ENCODE measurements at regions not wholly inside any gene's neighbourhood (a gene's known extent, or its start where the extent isn't known, plus 50 kb on each side); places are given as distances from the start of the nearest gene placed in this dataset.

DNA sequence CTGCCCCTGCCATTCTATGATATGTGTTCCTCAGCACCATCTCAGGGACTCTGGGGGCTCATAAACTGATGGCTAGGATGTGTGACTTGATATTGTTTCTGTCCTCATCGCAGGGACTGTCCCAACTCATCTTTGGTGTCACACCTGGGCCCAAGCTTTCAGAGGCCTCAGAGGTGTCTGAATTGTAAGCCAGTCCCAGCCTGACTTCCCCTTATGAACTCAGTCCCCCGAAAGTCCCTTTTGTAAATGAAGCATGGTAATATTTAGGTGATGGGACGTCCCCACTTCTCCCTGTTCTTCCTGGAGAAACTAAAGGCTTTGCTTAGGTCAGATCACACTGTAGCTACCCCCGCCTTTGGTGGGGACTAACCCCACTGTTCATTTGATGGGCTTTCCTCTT lies 142.4 kb upstream of the TLE3 start:
- Histone ChIP-seq H3K4me1 (no peaks in the 10 kb centered on the region), H3K9me3 (replicated peaks) (no peaks in the 10 kb centered on the region), H3K27me3 (ENCODE audit: low read depth) (peaks cover 17% of the 10 kb centered on the region), H3K4me3 (no peak overlapping the region), H3K27ac (replicated peaks) (no peak overlapping the region), H3K36me3 (no peaks in the 10 kb centered on the region)
- TF ChIP-seq, protein P1, sequence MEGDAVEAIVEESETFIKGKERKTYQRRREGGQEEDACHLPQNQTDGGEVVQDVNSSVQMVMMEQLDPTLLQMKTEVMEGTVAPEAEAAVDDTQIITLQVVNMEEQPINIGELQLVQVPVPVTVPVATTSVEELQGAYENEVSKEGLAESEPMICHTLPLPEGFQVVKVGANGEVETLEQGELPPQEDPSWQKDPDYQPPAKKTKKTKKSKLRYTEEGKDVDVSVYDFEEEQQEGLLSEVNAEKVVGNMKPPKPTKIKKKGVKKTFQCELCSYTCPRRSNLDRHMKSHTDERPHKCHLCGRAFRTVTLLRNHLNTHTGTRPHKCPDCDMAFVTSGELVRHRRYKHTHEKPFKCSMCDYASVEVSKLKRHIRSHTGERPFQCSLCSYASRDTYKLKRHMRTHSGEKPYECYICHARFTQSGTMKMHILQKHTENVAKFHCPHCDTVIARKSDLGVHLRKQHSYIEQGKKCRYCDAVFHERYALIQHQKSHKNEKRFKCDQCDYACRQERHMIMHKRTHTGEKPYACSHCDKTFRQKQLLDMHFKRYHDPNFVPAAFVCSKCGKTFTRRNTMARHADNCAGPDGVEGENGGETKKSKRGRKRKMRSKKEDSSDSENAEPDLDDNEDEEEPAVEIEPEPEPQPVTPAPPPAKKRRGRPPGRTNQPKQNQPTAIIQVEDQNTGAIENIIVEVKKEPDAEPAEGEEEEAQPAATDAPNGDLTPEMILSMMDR (IDR thresholded peaks at IDR 0.05; ENCODE audit: borderline replicate concordance), result no peak
- DNase-seq, result no peak
- intact Hi-C loops (cut with micrococcal nuclease), result no loop called here

DNA sequence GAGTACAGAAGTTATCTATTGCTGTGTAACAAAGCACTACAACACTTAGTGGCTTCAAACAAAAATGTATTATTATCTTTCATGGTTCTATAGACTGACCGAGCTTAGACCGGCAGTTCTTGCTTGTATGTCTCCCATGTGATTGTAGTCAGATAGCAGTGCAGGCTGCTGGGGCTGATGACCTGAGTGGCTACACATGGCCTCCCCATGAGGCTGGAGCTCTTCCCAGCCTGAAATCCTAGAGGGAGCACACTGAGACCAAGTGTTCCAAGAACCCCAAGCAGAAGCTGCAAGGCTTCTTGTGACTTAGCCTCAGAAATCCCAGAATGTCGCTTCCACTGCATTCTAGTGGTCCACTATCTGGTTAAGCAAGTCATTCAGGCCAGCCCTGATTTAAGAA lies 141.2 kb upstream of the TLE3 start:
- no peaks in the 10 kb centered on the region for H3K36me3 ChIP-seq
- no peak overlapping the region for H3K27ac ChIP-seq (replicated peaks)
- H3K27me3 ChIP-seq (ENCODE audit: low read depth), result peaks cover 17% of the 10 kb centered on the region
- TF ChIP-seq, protein P1 (IDR thresholded peaks at IDR 0.05; ENCODE audit: borderline replicate concordance), result no peak
- H3K9me3 ChIP-seq (replicated peaks), result no peaks in the 10 kb centered on the region
- intact Hi-C loops (cut with micrococcal nuclease), result no loop called here
- H3K4me1 ChIP-seq, result no peaks in the 10 kb centered on the region
- no peak for DNase-seq
- H3K4me3 ChIP-seq, result no peak overlapping the region

DNA sequence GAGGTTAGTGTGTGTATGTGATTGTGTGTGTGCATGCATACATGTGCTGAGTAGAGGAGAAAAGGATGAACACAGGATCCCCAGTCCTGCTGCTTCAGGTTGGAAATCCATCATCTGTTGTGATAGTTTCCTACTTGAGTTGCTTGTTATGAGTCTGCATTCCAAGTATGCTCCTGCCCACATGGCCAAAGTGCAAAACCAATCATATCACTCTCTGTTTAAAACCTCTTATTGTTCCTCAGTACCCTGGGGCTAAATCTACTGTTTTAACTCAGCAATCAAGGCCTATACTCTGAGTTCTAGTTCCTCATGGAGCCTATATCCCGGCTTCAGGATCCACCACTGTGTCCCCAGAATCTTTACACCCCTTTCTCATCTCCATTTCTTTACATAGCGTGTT lies 139.9 kb upstream of the TLE3 start:
- intact Hi-C loops (cut with micrococcal nuclease), result no loop called here
- H3K36me3 ChIP-seq, result no peaks in the 10 kb centered on the region

DNA sequence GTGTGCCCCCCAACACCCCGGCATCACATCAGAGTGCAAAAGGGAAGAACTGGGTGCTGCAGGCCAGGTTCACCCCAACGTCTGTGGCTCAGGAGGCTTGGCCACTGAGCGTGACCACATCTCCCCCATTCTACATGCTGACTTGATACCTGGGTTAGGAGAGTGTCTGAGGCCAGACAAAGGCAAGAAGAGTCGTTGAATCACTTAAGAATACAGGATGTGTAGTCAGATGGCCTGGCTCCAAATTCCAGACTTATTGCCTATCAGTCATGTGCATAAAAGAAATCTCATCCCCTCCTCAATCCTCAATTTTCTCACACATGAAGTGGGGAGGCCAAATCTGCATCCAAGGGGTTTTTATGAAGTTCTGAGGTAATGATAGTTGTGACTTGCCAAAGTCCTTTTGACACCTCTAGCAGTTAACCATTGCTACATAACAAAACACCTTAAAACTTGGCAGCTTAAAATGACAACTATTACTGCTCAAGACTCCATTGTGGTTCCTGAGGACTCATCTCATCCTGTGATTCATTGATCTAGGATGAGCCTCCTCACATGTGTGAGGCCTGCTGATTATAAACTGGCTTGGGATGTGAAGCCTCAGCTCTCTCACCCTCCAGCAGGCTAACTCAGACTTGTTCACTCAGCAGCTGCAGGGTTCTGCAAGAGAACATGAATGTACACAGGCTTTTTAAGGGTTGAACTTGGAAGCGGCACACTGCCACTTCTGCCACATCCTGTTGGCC lies 138.8 kb upstream of the TLE3 start:
- Histone ChIP-seq H3K4me1 (no peaks in the 10 kb centered on the region), H3K27ac (replicated peaks) (no peak overlapping the region), H3K27me3 (ENCODE audit: low read depth) (peaks cover 10% of the 10 kb centered on the region), H3K36me3 (peaks cover 7% of the 10 kb centered on the region), H3K4me3 (no peak overlapping the region), H3K9me3 (replicated peaks) (peaks cover 18% of the 10 kb centered on the region)
- TF ChIP-seq, protein P1 (IDR thresholded peaks at IDR 0.05; ENCODE audit: borderline replicate concordance), result no peak
- no peak for DNase-seq
- intact Hi-C loops (cut with micrococcal nuclease), result no loop called here

More for the DNA sequence above, 139.9 kb upstream of the TLE3 start:
- TF ChIP-seq, protein P1 (IDR thresholded peaks at IDR 0.05; ENCODE audit: borderline replicate concordance), result no peak
- H3K4me3 ChIP-seq, result no peak overlapping the region
- peaks cover 7% of the 10 kb centered on the region for H3K9me3 ChIP-seq (replicated peaks)
- no peak for DNase-seq
- H3K27ac ChIP-seq (replicated peaks), result no peak overlapping the region
- peaks cover 17% of the 10 kb centered on the region for H3K27me3 ChIP-seq (ENCODE audit: low read depth)
- no peaks in the 10 kb centered on the region for H3K4me1 ChIP-seq

DNA sequence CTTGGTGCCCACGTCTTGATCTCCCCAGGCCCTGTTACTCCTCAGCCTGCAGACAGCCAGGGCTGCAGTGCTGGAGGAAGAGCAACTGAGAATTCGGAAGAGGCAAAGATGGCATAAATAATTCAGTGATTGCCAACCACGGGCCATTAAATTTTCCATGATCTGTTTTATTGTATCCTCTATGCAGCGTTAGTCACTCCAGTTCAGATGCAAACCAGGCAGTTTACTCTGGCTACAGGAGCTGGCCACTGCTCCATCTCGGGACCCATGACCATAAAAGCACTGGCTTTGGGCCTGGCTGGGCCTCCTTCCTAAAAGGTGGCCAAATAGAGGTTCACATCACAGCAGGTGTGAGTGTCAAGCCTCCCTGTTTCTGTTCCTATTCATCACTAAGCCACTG lies 137.6 kb upstream of the TLE3 start:
- H3K27ac ChIP-seq (replicated peaks), result no peak overlapping the region
- H3K9me3 ChIP-seq (replicated peaks), result peaks cover 27% of the 10 kb centered on the region
- intact Hi-C loops (cut with micrococcal nuclease), result no loop called here
- DNase-seq, result no peak
- peaks cover 7% of the 10 kb centered on the region for H3K36me3 ChIP-seq
- H3K27me3 ChIP-seq (ENCODE audit: low read depth), result peaks cover 9% of the 10 kb centered on the region
- TF ChIP-seq, protein P1 (IDR thresholded peaks at IDR 0.05; ENCODE audit: borderline replicate concordance), result no peak
- no peaks in the 10 kb centered on the region for H3K4me1 ChIP-seq
- no peak overlapping the region for H3K4me3 ChIP-seq

All from left ventricle myocardium inferior (tissue), 1 donor.